ENCODE measurements at regions not wholly inside any gene's neighbourhood (a gene's known extent, or its start where the extent isn't known, plus 50 kb on each side); places are given as distances from the start of the nearest gene placed in this dataset.
"Not testable (repeated sequence)": the region's sequence is repeated elsewhere in the genome, so short reads cannot be mapped to it uniquely, and the experiment has no call there.

- no peak for DNase-seq (ENCODE audit: low read depth in 2 of 2)
These were observed 102.0 kb downstream of the HNMT start for GRCh38 chr2:138066139-138066806.

DNA sequence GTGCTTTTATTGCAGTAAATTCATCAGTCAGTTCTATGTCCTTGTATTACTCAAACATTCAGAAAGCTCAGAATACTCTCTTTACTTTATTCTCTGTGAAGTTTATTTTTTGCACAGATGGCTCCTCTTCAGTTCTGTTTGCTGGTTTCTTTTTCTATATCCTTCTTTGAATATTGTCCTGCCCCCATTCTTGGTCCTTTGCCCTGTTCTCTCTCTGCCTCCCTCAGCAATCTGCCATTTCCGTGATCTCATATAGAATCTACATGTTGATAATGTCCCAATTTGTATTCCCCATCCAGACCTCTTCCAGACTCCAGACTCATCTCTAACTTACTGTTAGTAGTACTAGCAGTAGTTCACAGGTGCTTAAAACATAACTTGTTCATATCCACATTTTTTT, 102.6 kb downstream of the HNMT start:
- no peak for DNase-seq (ENCODE audit: low read depth in 2 of 2)

- not testable (repeated sequence) for DNase-seq (ENCODE audit: low read depth in 2 of 2)
These were observed 104.4 kb downstream of the HNMT start for GRCh38 chr2:138068669-138069068.

DNA sequence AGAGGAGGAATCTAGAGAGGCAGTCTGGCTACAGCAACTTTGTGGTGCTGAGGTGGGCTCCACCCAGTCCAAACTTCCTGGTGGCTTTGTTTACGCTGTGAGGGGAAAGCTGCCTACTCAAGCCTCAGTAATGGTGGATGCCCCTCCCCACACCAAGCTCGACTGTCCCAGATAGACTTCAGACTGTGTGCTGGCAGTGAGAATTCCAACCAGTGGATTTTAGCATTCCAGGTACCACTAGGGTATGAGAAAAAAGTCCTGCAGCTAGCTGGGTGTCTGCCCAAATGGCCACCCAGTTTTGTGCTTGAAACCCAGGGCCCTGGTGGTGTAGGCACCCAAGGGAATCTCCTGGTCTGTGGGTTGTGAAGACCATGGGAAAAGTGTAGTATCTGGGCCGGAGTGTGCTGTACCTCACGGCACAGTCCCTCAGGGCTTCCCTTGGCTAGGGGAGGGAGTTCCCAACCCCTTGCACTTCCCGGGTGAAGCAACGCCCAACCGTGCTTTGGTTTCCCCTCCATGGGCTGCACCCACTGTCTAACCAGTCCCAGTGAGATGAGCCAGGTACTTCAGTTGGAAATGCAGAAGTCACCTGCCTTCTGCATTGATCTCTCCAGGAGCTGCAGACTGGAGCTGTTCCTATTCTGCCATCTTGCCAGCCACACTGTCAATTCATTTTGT, 106.9 kb downstream of the HNMT start:
- not testable (repeated sequence) for DNase-seq (ENCODE audit: low read depth in 2 of 2)

DNA sequence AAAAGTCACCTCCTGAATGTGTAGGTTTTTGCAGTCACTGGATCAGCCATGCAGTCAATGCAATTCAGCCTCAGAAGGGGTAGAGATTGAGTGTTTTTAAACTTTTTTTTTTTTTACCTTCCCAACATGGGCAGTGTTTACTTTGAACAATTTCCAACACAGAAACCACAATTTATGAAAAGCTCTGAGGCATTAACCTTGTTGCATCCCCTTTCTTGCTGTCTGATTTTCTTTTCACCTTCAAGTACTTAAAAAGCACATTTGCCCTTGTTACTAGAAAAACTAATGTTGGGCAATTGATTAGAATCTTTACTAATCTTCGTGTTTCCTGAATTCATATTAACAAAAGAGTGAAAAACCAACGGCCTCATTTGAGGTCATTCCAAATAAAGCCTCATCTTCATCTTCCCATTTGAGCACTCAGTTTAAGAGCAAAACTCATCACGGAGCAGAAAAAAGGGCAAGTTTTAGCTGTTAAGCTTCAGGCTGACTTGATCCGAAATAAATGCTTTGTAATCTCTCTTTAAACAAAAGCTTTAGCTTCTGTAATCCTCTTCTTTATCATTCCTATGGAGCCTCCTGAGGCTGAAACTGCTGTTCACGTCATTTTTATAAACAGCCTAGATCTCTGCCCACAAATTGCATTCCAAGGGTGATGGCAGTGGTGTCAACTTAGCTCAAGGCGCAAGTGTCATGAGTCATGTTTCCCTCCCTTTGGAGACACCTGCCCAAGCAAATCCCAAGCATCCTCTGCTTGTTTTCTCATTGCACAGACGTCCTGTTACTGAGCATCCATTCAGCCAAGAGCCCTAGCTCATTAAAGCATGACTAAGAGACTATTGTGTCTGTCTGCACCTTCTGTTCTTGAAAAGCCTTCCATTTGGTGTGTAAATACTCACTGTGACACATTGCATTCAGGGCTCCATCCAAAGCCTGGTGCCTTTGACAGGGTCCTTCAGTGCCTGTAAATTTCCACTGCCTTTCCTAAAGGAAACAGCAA, 107.7 kb downstream of the HNMT start:
- DNase-seq (ENCODE audit: low read depth in 2 of 2): no peak

- no peak for DNase-seq (ENCODE audit: low read depth in 2 of 2)
These were observed 113.9 kb downstream of the HNMT start for GRCh38 chr2:138078153-138078552.

- no peak for DNase-seq (ENCODE audit: low read depth in 2 of 2)
These were observed 115.7 kb downstream of the HNMT start for GRCh38 chr2:138079976-138080375.

DNA sequence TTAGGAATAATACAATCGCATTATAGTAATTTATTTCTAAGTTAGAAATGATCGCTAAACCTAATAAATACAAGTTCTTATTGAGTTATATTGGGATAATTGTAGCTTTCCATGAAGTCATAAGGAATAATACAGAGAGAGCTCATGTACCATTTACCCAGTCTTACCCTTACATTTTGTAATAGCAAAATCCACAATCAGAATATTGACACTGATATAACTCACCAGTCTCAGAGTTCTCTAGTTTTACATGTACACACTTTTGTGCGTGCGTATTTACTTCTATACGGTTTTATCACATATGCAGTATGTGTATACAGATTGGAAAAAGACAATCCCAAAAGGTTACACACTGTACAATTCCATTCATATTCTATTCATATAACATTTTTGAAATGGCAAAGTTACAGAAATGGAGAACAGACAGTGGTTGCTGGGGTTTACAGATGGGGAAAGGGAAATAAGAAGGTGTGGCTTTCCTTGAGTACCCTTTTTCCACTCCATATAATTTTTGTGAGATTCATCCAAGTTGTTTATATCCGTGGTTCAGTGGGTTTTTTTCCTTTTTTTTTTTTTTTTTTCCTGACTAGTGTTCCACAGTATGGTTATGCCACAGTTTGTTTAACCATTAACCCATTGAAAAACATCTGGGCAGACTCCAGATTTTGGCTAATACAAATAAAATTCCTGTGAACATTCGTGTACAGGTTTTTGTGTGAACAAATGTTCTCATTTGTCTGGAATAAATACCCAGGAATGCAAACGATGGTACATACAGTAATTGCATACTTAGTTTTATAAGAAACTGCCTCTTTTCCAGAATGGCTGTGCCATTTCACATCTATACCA, 117.2 kb downstream of the HNMT start:
- DNase-seq (ENCODE audit: low read depth in 2 of 2): no peak

- no peak for DNase-seq (ENCODE audit: low read depth in 2 of 2)
These were observed 119.9 kb downstream of the HNMT start for GRCh38 chr2:138084206-138084605.

GRCh38 chr2:138085441-138085840, 121.2 kb downstream of the HNMT start:
- peak in 1 of 2 experiments; percentile 14 for DNase-seq (ENCODE audit: low read depth in 2 of 2)

- DNase-seq (ENCODE audit: low read depth in 2 of 2): peak in 1 of 2 experiments; percentile 10
These were observed 122.3 kb downstream of the HNMT start for GRCh38 chr2:138086576-138086975.

DNA sequence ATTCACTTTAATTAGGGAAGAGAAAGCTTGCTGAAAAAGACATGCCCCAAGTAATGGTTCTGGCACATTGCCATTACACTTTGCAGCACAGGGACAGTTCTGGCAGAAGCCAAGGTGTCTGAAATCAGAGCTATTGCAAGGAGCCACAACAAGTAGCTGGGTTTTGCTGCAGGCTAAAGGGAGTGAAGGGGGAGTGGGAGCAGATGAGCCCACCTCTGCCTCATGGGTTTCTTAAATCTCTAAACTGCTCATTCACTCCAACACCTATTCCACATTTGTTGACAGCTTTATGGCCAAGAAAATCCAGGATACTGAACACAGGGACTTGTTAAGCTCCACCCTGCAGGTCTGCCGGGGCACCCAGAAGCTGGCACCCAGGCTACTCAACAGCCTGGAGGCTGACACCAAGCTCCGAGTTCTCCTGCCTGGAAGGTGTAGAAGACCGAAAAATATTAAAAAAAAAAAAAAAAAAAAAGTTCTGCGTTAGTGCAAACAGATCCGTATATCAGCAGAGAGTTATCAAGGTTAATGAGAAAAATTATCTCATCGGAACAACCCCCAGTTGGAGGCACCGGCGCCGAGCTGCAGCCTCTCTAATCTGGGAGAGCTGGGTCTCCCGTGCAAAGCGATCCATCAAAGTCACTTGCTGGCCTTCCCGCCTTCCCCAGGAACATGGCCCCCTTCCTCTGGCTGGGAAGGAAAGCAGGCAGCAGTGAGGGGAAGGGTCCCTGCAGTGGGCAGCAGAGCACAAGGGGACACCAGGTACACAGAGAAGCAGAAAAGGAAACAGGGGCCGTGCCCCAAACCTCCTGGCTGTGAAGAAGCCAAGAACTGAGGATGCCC, 123.7 kb downstream of the HNMT start:
- DNase-seq (ENCODE audit: low read depth in 2 of 2): no peak

DNA sequence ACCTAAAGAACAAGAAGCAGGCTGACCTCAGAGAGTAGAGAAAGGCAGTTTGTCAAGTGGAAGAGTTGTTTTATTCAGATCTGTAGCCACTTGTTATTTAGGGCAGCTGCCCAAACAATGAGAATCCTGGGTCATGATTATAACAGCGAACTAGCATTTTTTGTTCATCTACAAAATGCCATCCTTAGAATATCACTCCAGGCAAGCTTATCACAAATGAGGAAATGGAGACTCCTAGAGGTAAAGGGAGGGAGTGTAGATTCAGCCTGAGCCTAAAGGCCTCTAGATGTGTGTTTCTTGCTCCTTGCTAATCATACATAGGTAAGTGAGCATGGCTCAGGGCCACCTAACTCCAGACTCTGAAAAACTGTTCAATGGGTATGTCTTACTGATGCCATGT, 126.1 kb downstream of the HNMT start:
- DNase-seq (ENCODE audit: low read depth in 2 of 2): peak; percentile 22 to 29

GRCh38 chr2:138093455-138093854, 129.2 kb downstream of the HNMT start:
- DNase-seq (ENCODE audit: low read depth in 2 of 2): no peak

DNA sequence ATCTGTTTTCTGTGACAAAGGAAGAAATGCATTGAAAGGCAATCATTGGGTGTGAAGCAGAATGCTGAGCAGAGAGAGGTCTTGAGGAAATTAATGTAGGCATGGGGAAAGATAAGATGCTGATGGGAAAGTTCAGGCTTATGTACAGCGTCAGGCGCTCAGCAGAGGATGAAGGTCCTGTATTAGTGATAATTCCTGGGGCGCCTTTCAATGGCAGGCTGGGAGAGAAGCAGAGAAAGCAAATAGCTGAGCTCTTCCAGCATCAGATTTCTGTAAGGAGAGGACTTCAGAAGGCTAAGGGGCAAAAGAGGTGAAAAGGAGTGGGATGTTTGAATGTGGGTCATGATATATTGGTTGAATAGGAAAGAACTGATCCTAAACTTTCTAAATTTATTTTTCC, 129.8 kb downstream of the HNMT start:
- no peak for DNase-seq (ENCODE audit: low read depth in 2 of 2)

- DNase-seq (ENCODE audit: low read depth in 2 of 2): no peak
These were observed 131.1 kb downstream of the HNMT start for GRCh38 chr2:138095336-138095735.

DNA sequence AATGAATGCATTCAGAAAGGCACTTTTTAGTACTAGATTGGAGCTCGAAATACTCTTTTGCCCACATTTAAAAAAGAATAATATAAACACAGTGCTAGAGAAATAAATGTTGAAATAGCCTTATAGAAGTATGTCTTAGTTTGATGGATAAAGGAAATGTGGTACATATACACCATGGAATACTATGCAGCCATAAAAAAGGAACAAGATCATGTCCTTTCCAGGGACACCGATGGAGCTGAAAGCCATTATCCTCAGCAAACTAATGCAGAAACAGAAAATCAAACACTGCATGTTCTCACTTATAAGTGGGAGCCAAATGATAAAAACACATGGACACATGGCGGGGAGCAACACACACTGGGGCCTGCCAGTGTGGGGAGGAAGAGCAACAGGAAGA, 135.0 kb downstream of the HNMT start:
- DNase-seq (ENCODE audit: low read depth in 2 of 2): not testable (repeated sequence)

DNA sequence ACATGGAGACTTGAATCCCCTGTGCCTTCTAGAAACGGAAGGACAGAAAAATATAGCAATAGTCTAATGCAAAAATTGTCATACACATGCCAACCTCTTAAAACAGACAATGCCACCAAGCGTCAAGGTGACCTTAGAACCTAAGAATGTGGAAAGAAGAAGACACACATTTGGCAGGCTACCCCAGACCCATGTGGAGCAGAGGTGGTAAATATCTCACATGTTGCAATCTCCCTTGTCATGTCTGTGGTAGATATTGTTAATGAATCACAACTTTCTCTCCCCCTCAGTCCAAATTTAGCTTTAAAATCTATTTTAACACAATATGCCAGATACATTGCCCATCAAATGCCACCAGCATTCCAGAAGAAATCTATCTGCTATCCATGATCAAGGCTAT, 137.4 kb downstream of the HNMT start:
- DNase-seq (ENCODE audit: low read depth in 2 of 2): no peak

DNA sequence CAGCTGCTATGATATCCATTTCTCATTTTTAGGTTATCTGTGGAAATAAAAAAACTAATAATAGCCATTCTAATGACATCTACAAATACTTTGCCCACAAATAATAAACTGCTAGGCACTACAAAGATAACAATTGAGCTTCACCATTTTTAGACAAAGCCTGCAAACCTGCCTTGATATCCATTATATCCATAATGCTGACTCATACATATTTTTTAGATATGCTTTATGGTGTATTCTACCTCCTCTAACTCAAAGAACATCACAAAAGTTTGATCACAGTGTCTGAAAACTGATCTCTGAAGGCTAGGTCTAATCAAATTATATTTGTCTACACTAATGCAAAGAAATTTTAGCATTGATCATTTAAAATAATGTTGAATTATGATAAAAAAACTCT, 138.4 kb downstream of the HNMT start:
- no peak for DNase-seq (ENCODE audit: low read depth in 2 of 2)

GRCh38 chr2:138103156-138103555, 138.9 kb downstream of the HNMT start:
- no peak for DNase-seq (ENCODE audit: low read depth in 2 of 2)
